ENCODE measurements at regions not wholly inside any gene's neighbourhood (a gene's known extent, or its start where the extent isn't known, plus 50 kb on each side); places are given as distances from the start of the nearest gene placed in this dataset.
"Not testable (repeated sequence)": the region's sequence is repeated elsewhere in the genome, so short reads cannot be mapped to it uniquely, and the experiment has no call there.

DNA sequence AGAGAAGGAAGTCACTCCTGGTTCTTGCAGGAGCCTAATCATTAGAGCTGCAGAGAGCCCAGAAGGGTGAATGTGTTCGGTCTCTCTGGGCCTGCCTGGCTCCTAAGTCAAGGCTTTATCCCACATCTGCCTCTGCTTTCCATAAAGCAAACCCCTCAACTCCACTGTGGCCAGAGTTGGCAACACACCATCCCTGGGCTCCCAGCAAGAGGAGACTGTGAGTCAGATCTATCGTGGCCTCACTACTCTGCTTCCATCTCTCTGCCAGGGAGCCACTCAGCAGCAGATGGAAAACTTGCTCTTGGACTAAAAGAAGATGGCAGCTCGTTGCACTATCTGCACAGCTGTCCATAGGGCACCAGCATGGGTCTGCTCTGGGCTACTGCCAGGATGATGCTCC is 348.2 kb downstream of the FBXW7 start:
- H3K36me3 ChIP-seq, result no peaks in the 10 kb centered on the region
- TF ChIP-seq POLR2AphosphoS5 (IDR thresholded peaks at IDR 0.05; ENCODE audit: insufficient read depth in 1 of 2, low read depth in 1 of 2) (no peak), POLR2A (IDR thresholded peaks at IDR 0.05) (no peak)
- TF ChIP-seq, protein P1, sequence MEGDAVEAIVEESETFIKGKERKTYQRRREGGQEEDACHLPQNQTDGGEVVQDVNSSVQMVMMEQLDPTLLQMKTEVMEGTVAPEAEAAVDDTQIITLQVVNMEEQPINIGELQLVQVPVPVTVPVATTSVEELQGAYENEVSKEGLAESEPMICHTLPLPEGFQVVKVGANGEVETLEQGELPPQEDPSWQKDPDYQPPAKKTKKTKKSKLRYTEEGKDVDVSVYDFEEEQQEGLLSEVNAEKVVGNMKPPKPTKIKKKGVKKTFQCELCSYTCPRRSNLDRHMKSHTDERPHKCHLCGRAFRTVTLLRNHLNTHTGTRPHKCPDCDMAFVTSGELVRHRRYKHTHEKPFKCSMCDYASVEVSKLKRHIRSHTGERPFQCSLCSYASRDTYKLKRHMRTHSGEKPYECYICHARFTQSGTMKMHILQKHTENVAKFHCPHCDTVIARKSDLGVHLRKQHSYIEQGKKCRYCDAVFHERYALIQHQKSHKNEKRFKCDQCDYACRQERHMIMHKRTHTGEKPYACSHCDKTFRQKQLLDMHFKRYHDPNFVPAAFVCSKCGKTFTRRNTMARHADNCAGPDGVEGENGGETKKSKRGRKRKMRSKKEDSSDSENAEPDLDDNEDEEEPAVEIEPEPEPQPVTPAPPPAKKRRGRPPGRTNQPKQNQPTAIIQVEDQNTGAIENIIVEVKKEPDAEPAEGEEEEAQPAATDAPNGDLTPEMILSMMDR (IDR thresholded peaks at IDR 0.05), result no peak
- intact Hi-C loops (cut with DNase I), result no loop called here
- no peak for DNase-seq (ENCODE audit: extremely low spot score in 2 of 2)
- H3K27me3 ChIP-seq, result no peaks in the 10 kb centered on the region
- no peak overlapping the region for H3K4me3 ChIP-seq
- H3K4me1 ChIP-seq, result no peaks in the 10 kb centered on the region
- H3K27ac ChIP-seq, result no peak overlapping the region
- no peaks in the 10 kb centered on the region for H3K9me3 ChIP-seq

DNA sequence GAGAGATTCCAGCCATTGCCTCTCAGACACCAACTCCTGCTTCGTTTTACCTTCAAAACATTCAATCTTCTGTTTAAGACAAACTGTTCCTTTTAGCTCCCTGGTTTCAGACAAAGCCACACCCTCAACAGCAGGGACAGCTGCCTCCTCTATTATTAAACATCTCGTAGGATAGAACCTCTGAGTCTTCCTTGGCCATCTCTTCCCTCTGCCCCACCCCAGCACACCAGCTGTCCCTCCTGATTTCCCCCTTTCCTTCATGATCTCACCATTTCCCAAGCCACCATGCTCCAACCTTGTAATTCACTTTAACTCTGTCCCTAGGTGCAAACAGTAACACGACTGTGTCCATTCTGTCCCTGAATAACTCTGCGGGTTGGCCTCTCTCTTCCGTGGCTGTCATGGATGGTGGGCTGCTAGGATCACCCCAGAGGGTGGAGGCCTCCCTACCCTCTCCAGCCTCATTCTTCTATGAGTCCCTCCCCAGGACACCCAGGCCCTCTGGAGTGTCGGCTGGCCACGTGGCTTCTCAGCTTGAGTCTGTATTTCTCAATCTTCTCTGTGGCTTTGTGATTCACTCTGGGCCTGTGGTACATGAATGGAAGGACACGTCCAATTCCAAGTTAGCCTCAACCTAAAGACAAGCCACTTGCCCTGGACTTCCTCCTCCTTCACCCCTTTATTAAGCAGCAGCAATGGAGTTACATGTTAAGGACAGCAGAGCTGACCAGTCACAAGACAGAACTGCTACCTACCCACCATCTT is 349.9 kb downstream of the FBXW7 start:
- TF ChIP-seq POLR2AphosphoS5 (IDR thresholded peaks at IDR 0.05; ENCODE audit: insufficient read depth in 1 of 2, low read depth in 1 of 2), result no peak
- TF ChIP-seq POLR2A (IDR thresholded peaks at IDR 0.05), result no peak
- TF ChIP-seq, protein P1 (IDR thresholded peaks at IDR 0.05), result no peak
- Histone ChIP-seq H3K4me1 (no peaks in the 10 kb centered on the region), H3K27ac (no peak overlapping the region), H3K36me3 (no peaks in the 10 kb centered on the region), H3K27me3 (no peaks in the 10 kb centered on the region), H3K9me3 (no peaks in the 10 kb centered on the region), H3K4me3 (no peak overlapping the region)
- intact Hi-C loops (cut with DNase I), result no loop called here
- DNase-seq (ENCODE audit: extremely low spot score in 2 of 2), result no peak

DNA sequence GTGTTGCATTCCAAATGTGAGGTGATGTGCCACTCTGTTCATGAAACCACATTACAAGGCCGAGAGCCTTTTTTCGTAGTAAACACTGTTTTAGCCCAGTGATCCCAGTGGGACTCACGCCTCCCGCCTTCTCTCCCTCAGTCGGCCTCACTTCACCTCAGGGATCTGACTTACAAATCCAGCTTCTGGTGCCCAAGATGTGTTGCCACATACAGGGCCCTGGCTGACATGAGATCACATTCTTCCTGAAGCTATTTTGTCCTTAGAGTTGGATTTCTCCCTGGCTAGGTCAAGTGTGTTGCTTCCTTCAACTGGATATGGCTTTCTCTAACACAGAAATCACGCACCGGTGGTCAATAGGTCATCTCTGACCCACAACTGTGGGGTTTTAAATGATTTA is 354.7 kb downstream of the FBXW7 start:
- H3K27me3 ChIP-seq, result no peaks in the 10 kb centered on the region
- no peaks in the 10 kb centered on the region for H3K36me3 ChIP-seq
- no peak for DNase-seq (ENCODE audit: extremely low spot score in 2 of 2)
- H3K9me3 ChIP-seq, result no peaks in the 10 kb centered on the region
- no peak overlapping the region for H3K4me3 ChIP-seq
- intact Hi-C loops (cut with DNase I), result no loop called here
- TF ChIP-seq, protein P1 (IDR thresholded peaks at IDR 0.05), result no peak
- TF ChIP-seq POLR2AphosphoS5 (IDR thresholded peaks at IDR 0.05; ENCODE audit: insufficient read depth in 1 of 2, low read depth in 1 of 2) (no peak), POLR2A (IDR thresholded peaks at IDR 0.05) (no peak)
- no peak overlapping the region for H3K27ac ChIP-seq
- no peaks in the 10 kb centered on the region for H3K4me1 ChIP-seq

DNA sequence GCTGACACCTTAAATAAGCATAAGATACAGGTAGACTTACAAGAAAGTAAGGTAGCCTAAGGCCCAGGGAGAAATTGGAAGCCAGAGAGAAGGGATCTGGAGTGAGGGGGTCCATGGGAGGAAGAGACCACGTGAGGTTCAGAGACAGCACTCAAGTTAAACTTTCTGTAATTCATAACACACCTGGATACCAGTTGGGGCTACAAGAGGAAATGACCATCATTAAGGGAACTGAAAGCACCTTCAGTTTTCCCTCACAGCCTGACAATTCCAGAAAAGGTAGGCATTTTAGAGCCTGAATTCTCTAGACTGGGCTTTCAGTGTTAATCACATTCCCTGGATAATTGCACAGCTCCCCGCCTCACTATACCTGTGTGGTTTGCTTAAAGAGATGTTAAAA is 355.5 kb downstream of the FBXW7 start:
- H3K36me3 ChIP-seq, result no peaks in the 10 kb centered on the region
- no peaks in the 10 kb centered on the region for H3K9me3 ChIP-seq
- H3K4me1 ChIP-seq, result no peaks in the 10 kb centered on the region
- no peak overlapping the region for H3K27ac ChIP-seq
- DNase-seq (ENCODE audit: extremely low spot score in 2 of 2), result no peak
- no peak overlapping the region for H3K4me3 ChIP-seq
- no peak for TF ChIP-seq POLR2A (IDR thresholded peaks at IDR 0.05)
- no peak for TF ChIP-seq POLR2AphosphoS5 (IDR thresholded peaks at IDR 0.05; ENCODE audit: insufficient read depth in 1 of 2, low read depth in 1 of 2)
- TF ChIP-seq, protein P1 (IDR thresholded peaks at IDR 0.05), result no peak
- H3K27me3 ChIP-seq, result no peaks in the 10 kb centered on the region
- intact Hi-C loops (cut with DNase I), result no loop called here

DNA sequence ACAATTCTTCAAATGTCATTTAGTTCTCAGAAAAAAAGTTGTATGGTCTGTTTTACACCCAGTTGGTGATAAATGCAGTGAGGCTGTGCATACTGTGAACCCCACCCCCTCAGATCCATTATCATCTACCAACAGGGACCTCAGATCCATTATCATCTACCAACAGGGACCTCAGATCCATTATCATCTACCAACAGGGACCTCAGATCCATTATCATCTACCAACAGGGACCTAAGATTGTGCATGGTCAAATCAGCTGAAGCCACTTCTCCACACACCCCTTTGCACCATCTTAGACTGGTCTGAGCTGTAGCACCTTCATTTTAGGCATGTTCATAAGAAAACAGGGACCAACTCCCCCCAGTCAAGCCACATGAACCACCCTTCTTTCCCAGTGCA is 358.4 kb downstream of the FBXW7 start:
- H3K9me3 ChIP-seq; H3K36me3 ChIP-seq; intact Hi-C loops (cut with DNase I); DNase-seq (ENCODE audit: extremely low spot score in 2 of 2); H3K27me3 ChIP-seq; H3K4me1 ChIP-seq; H3K4me3 ChIP-seq; H3K27ac ChIP-seq: not testable (repeated sequence)

All from vagina (tissue), 2 donors.